ENCODE measurements at regions not wholly inside any gene's neighbourhood (a gene's known extent, or its start where the extent isn't known, plus 50 kb on each side); places are given as distances from the start of the nearest gene placed in this dataset.

DNA sequence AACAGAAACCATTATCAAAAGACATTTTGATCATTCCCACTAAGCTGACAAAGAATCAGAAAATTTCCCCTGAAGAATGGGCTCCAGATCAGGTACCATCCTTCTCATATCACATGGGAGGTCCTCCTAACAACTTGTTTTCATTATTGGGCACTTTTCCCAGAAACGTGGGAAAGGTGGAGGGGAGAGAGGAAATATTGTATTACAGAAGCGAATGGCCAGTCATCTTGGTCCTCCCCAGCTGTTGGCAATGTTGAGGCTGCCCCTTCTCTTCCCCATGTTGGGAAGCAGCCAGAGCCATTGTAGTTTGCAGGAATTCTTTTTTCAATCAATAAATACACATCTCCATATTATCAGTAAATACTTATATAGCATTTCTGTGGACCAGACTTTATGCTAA lies 126.2 kb upstream of the ZNF608 start:
- TF ChIP-seq POLR2A (IDR thresholded peaks at IDR 0.05; ENCODE audit: low read length) (no peak), GATA1 (IDR thresholded peaks at IDR 0.05; ENCODE audit: low read depth, low read length) (no peak)

All from erythroblast (primary cell).